ENCODE measurements at regions not wholly inside any gene's neighbourhood (a gene's known extent, or its start where the extent isn't known, plus 50 kb on each side); places are given as distances from the start of the nearest gene placed in this dataset.
A peak's percentile ranks its signal among the peaks of the same experiment; 100 is the strongest.
"Not testable (repeated sequence)": the region's sequence is repeated elsewhere in the genome, so short reads cannot be mapped to it uniquely, and the experiment has no call there.

DNA sequence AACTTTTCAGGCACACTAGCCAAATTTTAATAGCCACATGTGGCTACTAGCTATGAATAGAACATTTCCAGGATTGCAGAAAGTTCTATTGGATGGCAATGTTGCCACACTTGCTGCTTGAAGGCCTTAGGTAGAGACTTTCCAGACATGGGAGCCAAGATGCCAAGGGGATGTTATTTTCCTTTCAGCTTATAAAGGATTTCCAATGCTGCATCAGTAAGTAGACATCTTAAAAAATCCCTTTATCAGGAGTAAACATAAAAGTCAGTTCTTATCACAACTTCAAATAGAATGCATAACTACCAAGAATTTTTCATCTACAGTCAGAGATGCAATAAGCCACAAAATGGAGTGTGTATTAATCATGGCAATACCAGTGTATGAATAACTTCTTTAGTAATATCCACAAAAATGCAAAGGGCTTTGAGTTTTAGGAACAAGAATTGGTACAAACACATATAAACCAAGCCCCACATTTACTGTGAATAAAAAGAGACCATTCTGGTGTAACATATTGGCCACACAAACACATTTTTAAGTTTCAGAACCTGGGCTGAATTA lies 457.1 kb upstream of the ADAMTS9 start:
- no peak for TF ChIP-seq CTCF (IDR thresholded peaks at IDR 0.05; ENCODE audit: insufficient read depth, low read depth, low read length)
- Histone ChIP-seq H3K27me3 (ENCODE audit: control insufficient read depth, insufficient read depth, low read length) (no peaks in the 10 kb centered on the region), H3K36me3 (ENCODE audit: control insufficient read depth, insufficient read depth, low read length) (no peaks in the 10 kb centered on the region), H3K4me3 (ENCODE audit: low read depth, low read length) (no peak overlapping the region)
- POLR2A ChIA-PET, result no interaction called here
- CTCF ChIA-PET, result no interaction called here
- DNase-seq (ENCODE audit: low read depth), result peak; percentile 19

- CTCF ChIA-PET, result no interaction called here
- no peak for TF ChIP-seq CTCF (IDR thresholded peaks at IDR 0.05; ENCODE audit: insufficient read depth, low read depth, low read length)
- DNase-seq (ENCODE audit: low read depth), result no peak
- H3K4me3 ChIP-seq (ENCODE audit: low read depth, low read length), result no peak overlapping the region
- peaks cover 3% of the 10 kb centered on the region; the same call in 1 of the 2 replicates for H3K27me3 ChIP-seq (ENCODE audit: control insufficient read depth, insufficient read depth, low read length)
- no peaks in the 10 kb centered on the region for H3K36me3 ChIP-seq (ENCODE audit: control insufficient read depth, insufficient read depth, low read length)
- POLR2A ChIA-PET, result no interaction called here
Observed at GRCh38 chr3:65142456-65142855, 454.7 kb upstream of the ADAMTS9 start.

GRCh38 chr3:65138556-65138955 lies 450.8 kb upstream of the ADAMTS9 start:
- CTCF ChIA-PET, result no interaction called here
- no peak for DNase-seq (ENCODE audit: low read depth)
- H3K4me3 ChIP-seq (ENCODE audit: low read depth, low read length), result no peak overlapping the region
- H3K27me3 ChIP-seq (ENCODE audit: control insufficient read depth, insufficient read depth, low read length), result peaks cover 3% of the 10 kb centered on the region; the same call in 1 of the 2 replicates
- POLR2A ChIA-PET, result no interaction called here
- no peaks in the 10 kb centered on the region for H3K36me3 ChIP-seq (ENCODE audit: control insufficient read depth, insufficient read depth, low read length)
- no peak for TF ChIP-seq CTCF (IDR thresholded peaks at IDR 0.05; ENCODE audit: insufficient read depth, low read depth, low read length)

DNA sequence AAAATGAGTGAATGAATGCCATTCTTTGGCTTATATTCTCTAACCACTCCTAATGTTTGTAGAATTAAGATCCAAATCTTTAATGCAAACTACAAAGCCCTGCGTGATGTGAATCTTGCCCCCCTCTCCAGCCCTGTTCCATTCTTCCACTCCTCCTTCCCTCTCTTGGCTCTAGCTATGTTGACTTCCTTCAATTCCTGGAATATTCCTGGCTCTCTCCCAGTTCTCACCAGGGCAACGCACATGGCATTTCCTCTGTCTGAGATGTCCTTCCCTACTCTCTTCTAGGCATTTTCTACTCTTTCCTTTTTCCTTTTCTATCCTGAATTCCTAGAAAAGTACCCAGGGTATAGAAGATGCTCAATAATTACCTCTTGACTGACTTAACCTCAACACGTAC lies 446.0 kb upstream of the ADAMTS9 start:
- H3K27me3 ChIP-seq (ENCODE audit: control insufficient read depth, insufficient read depth, low read length); H3K36me3 ChIP-seq (ENCODE audit: control insufficient read depth, insufficient read depth, low read length); POLR2A ChIA-PET; DNase-seq (ENCODE audit: low read depth); H3K4me3 ChIP-seq (ENCODE audit: low read depth, low read length); CTCF ChIA-PET: not testable (repeated sequence)

DNA sequence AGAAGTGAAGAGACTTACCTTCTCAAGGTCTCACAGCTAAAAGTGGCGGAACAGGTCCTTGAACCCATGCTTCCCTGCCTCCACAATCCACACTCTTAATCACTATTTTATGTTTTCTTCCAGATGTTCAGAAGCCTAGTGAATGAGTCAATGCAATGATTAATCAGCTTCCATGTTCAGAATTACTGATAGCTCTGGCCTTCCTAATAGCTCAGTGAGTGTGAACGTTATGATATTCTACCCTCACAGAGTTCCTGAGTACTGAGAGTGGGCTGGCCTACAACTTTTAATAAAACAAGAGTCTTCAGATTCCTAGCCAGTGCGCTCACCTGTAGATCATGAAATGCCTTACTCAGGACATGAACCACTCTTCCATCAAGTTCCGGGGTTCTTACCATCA lies 443.0 kb upstream of the ADAMTS9 start:
- CTCF ChIA-PET, result no interaction called here
- no peak for DNase-seq (ENCODE audit: low read depth)
- TF ChIP-seq CTCF (IDR thresholded peaks at IDR 0.05; ENCODE audit: insufficient read depth, low read depth, low read length), result no peak
- H3K4me3 ChIP-seq (ENCODE audit: low read depth, low read length), result no peak overlapping the region
- no peaks in the 10 kb centered on the region for H3K36me3 ChIP-seq (ENCODE audit: control insufficient read depth, insufficient read depth, low read length)
- POLR2A ChIA-PET, result no interaction called here
- no peaks in the 10 kb centered on the region for H3K27me3 ChIP-seq (ENCODE audit: control insufficient read depth, insufficient read depth, low read length)

DNA sequence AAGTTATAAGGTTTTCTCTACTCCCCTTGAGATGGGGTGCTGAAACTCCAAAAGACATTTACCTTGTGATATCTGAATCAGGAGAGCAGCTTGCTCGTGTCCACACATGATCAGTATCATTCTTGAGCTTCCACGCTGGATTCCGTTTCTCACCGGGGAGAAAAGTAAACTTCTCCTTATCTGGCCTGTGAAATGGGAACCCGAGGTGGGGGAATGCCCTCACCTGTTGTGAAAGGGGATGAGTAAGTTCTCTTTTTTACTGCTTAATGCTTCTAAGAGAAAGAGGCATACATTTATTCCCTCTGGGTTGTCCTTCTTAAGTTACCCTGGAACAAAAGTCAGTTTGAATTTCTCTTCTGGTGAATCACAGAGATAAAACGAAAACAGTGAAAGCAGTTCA lies 440.5 kb upstream of the ADAMTS9 start:
- Histone ChIP-seq H3K27me3 (ENCODE audit: control insufficient read depth, insufficient read depth, low read length) (no peaks in the 10 kb centered on the region), H3K36me3 (ENCODE audit: control insufficient read depth, insufficient read depth, low read length) (no peaks in the 10 kb centered on the region), H3K4me3 (ENCODE audit: low read depth, low read length) (no peak overlapping the region)
- POLR2A ChIA-PET, result no interaction called here
- no peak for TF ChIP-seq CTCF (IDR thresholded peaks at IDR 0.05; ENCODE audit: insufficient read depth, low read depth, low read length)
- CTCF ChIA-PET, result no interaction called here
- no peak for DNase-seq (ENCODE audit: low read depth)

Data from BJ (cell line).